Activated T-helper 1 cell treated with anti-CD3 and anti-CD28 coated beads, Interleukin-12 subunit alpha, Interleukin-12 subunit beta, Interleukin-2, Interleukin-4 antibody, amounts not matched to agents 30 ng/mL and 10 ng/mL and 1 ng/mL, durations not matched to agents 14 hours and 24 hours and 36 hours (primary cell): ENCODE measurements at regions not wholly inside any gene's neighbourhood (a gene's known extent, or its start where the extent isn't known, plus 50 kb on each side); places are given as distances from the start of the nearest gene placed in this dataset.

Experiments used
- DNase-seq: peaks from one replicate; pipeline ENCODE4 v3.0.0; 2021; ENCODE audit warnings: low spot score
- H3K27ac Mint-ChIP-seq: one replicate; pipeline ENCODE4 v1.8.0; 2021; ENCODE audit warnings: mild to moderate bottlenecking, mixed read lengths
- H3K27me3 Mint-ChIP-seq: one replicate; pipeline ENCODE4 v1.8.0; 2022; ENCODE audit warnings: mild to moderate bottlenecking, moderate library complexity, mixed read lengths; ENCODE audit not compliant: insufficient read depth
- H3K36me3 Mint-ChIP-seq: one replicate; pipeline ENCODE4 v1.8.0; 2021; ENCODE audit warnings: low read depth, mixed read lengths
- H3K4me1 Mint-ChIP-seq: one replicate; pipeline ENCODE4 v1.8.0; 2021; ENCODE audit warnings: low read depth, mixed read lengths
- H3K4me3 Mint-ChIP-seq: one replicate; pipeline ENCODE4 v1.8.0; 2021; ENCODE audit warnings: mild to moderate bottlenecking, moderate library complexity, mixed read lengths
- H3K9me3 Mint-ChIP-seq: one replicate; pipeline ENCODE4 v1.8.0; 2021; ENCODE audit warnings: mixed read lengths
- intact Hi-C: fragments of 100-400 bp; cut with micrococcal nuclease; formaldehyde crosslinking; loops from one replicate; pipeline ENCODE4 v1.15.1; 2024

DNA sequence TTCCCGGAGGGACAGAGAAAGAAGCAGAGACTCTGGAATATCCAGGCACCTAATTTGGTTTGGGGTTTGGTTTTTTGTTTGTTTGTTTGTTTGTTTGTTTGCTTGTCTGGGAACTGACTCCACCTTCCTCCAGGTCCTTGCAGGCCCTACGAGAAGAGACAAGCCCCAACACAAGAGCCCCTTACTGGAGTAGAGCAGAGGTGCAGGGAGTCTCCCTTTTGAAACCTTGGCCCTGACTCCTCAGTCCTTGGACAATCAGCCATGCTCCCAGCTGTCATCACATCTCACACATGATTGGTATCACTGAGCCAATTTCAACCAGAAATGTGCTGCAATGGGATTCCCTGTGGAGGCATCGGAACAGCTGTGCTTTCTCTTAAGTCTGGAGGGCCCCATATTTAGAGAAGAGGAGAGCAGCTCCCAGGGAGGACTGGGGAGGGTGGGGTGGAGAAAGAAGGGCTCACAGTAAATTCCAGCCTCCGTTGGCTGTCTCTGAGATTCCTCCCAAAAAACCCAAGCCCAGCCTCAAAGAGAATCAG, 279.9 kb upstream of the NCKAP5 start:
- Mint-ChIP-seq H3K9me3 (no peaks in the 10 kb centered on the region), H3K4me1 (no peaks in the 10 kb centered on the region), H3K27me3 (peaks cover 16% of the 10 kb centered on the region), H3K27ac (no peak overlapping the region), H3K4me3 (no peak overlapping the region), H3K36me3 (no peaks in the 10 kb centered on the region)
- intact Hi-C loops = no loop called here
- no peak for DNase-seq

DNA sequence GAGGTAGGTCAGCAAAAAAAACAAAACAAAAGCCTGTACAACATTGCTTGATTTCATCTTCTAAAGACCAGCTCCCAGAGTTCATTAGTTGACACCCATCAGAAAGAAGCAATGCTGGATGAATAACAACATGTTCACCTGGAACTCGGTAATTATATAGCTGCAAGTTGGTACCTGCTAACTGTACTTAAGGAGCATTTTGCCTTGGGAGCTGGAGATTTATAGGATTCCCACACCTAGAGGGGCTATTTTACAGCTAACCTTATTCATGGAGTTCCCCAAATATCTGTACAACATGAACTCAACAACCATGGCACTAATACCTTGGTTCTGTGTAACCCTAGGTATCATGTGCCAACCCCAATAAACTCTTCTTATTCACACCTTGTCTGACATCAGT, 281.1 kb upstream of the NCKAP5 start:
- intact Hi-C loops = no loop called here
- no peak for DNase-seq
- Mint-ChIP-seq H3K4me3 (no peak overlapping the region), H3K27ac (no peak overlapping the region), H3K36me3 (no peaks in the 10 kb centered on the region), H3K27me3 (peaks cover 16% of the 10 kb centered on the region), H3K4me1 (no peaks in the 10 kb centered on the region), H3K9me3 (no peaks in the 10 kb centered on the region)

- no peak for DNase-seq
- peaks cover 6% of the 10 kb centered on the region for H3K27me3 Mint-ChIP-seq
- no peaks in the 10 kb centered on the region for H3K36me3 Mint-ChIP-seq
Measured at GRCh38 chr2:133854603-133855200, 286.4 kb upstream of the NCKAP5 start.

GRCh38 chr2:133855526-133855925, 287.3 kb upstream of the NCKAP5 start:
- Mint-ChIP-seq H3K27ac (no peak overlapping the region), H3K4me1 (no peaks in the 10 kb centered on the region), H3K4me3 (no peak overlapping the region), H3K36me3 (no peaks in the 10 kb centered on the region), H3K9me3 (no peaks in the 10 kb centered on the region), H3K27me3 (peaks cover 6% of the 10 kb centered on the region)
- DNase-seq = no peak
- intact Hi-C loops = no loop called here

More at GRCh38 chr2:133854603-133855200, 286.4 kb upstream of the NCKAP5 start:
- intact Hi-C loops = no loop called here
- H3K27ac Mint-ChIP-seq = no peak overlapping the region
- no peak overlapping the region for H3K4me3 Mint-ChIP-seq
- no peaks in the 10 kb centered on the region for H3K9me3 Mint-ChIP-seq
- no peaks in the 10 kb centered on the region for H3K4me1 Mint-ChIP-seq

DNA sequence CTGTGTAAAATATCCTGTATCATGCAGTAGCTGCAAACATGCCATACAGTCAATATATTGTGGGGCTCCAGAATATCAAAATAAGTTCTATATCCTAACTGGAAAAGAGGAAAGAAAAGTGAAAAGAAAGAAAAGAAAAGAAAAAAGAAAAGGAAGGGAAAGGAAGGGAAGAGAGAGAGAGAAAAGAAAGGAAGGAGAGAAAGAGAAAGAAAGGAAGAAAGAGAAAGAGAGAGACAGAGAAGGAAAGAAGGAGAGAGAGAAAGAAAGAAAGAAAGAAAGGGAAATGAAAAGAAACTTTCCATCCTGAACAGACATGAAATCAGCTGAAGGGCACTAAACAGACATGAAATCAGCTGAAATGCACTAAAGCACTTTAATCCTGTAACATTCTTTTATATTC, 288.4 kb upstream of the NCKAP5 start:
- Mint-ChIP-seq H3K9me3 (no peaks in the 10 kb centered on the region), H3K4me3 (no peak overlapping the region), H3K27me3 (peaks cover 4% of the 10 kb centered on the region), H3K27ac (no peak overlapping the region), H3K4me1 (no peaks in the 10 kb centered on the region), H3K36me3 (no peaks in the 10 kb centered on the region)
- DNase-seq = no peak
- intact Hi-C loops = no loop called here

DNA sequence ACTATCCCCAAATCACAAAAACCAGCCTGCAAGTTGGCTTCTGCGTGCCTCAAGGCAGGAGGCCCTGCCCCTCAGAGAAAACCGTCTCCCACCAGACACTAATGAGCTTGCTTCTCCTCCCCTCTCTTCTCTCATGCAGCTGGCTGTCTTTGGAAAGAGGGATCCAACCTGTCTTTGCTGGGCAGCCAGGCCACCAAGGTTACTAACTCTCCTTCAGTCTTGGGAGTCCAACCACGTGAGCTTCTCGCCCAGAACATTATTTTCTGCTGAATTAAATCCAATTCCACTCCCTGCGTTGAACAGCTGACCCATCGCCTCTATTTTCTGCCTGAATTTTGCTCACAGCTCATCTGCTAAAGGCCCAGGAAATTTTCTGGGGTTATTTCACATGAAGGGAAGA, 291.3 kb upstream of the NCKAP5 start:
- DNase-seq = no peak
- Mint-ChIP-seq H3K9me3 (no peaks in the 10 kb centered on the region), H3K27ac (no peak overlapping the region), H3K4me3 (no peak overlapping the region), H3K4me1 (no peaks in the 10 kb centered on the region), H3K27me3 (peaks cover 7% of the 10 kb centered on the region), H3K36me3 (no peaks in the 10 kb centered on the region)
- intact Hi-C loops = no loop called here

GRCh38 chr2:133862400-133862977, 294.2 kb upstream of the NCKAP5 start:
- DNase-seq = no peak
- H3K9me3 Mint-ChIP-seq = no peaks in the 10 kb centered on the region
- no peak overlapping the region for H3K27ac Mint-ChIP-seq
- no peak overlapping the region for H3K4me3 Mint-ChIP-seq
- no peaks in the 10 kb centered on the region for H3K36me3 Mint-ChIP-seq
- H3K4me1 Mint-ChIP-seq = no peaks in the 10 kb centered on the region
- peaks cover 5% of the 10 kb centered on the region for H3K27me3 Mint-ChIP-seq
- intact Hi-C loops = no loop called here

DNA sequence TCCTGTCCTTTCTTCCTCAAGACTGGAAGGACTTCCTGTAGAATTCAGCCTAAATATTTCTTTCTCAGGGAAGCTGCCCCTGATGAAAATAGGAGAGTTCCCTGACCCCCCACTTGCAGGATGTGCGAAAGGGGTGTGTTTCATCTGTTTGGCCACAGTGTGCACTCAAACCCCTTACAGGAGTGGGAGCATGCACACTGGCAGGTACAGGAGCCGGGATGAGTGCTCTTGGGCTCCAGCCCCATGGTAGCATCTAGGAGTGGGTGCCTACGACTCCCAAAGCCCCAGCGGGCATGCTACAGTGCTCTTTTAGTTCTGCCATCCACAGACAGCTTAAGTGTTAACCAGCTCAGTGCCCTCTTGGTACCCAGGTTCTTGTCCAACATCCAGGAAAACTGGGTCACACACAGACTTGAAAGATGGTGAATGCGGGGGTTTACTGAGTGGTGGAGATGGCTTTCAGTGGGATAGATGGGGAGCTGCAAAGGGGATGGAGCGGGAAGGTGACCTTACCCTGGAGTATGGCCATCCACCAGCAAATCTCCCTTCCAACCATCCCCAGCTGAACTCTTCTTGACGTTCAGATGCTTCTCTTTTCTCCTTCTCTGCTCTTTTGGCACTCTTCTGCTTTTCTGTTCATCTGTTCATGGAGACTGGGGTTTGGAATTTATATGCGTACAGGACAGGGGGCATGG, 295.0 kb upstream of the NCKAP5 start:
- H3K27me3 Mint-ChIP-seq = peaks cover 5% of the 10 kb centered on the region
- no peaks in the 10 kb centered on the region for H3K9me3 Mint-ChIP-seq
- intact Hi-C loops = no loop called here
- no peak for DNase-seq
- no peak overlapping the region for H3K27ac Mint-ChIP-seq
- no peaks in the 10 kb centered on the region for H3K4me1 Mint-ChIP-seq
- H3K36me3 Mint-ChIP-seq = no peaks in the 10 kb centered on the region
- H3K4me3 Mint-ChIP-seq = no peak overlapping the region

DNA sequence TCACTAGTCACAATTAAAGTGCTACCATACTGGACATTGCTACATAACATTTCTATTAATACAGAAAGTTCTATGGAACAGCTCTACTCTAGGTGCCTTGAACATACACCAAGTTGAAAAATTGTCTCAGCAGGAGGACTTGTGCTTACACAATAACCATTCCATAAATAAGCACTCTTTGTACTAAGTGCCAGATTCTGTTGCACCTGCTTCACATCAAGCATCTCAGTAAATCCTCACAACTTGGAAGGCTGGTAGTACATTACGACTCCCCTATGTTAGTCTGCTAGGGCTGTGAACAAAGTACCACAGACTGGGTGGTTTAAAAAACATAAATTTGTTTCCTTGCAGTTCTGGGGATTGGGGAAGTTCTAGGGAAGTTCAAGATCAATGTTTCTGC, 296.9 kb upstream of the NCKAP5 start:
- intact Hi-C loops = no loop called here
- peaks cover 5% of the 10 kb centered on the region for H3K27me3 Mint-ChIP-seq
- DNase-seq = no peak
- H3K9me3 Mint-ChIP-seq = no peaks in the 10 kb centered on the region
- no peak overlapping the region for H3K27ac Mint-ChIP-seq
- no peak overlapping the region for H3K4me3 Mint-ChIP-seq
- no peaks in the 10 kb centered on the region for H3K4me1 Mint-ChIP-seq
- no peaks in the 10 kb centered on the region for H3K36me3 Mint-ChIP-seq

- Mint-ChIP-seq H3K27ac (no peak overlapping the region), H3K4me1 (no peaks in the 10 kb centered on the region), H3K36me3 (no peaks in the 10 kb centered on the region), H3K9me3 (no peaks in the 10 kb centered on the region), H3K4me3 (no peak overlapping the region), H3K27me3 (peaks cover 5% of the 10 kb centered on the region)
- no peak for DNase-seq
- intact Hi-C loops = no loop called here
Measured at GRCh38 chr2:133867166-133867565, 298.9 kb upstream of the NCKAP5 start.

DNA sequence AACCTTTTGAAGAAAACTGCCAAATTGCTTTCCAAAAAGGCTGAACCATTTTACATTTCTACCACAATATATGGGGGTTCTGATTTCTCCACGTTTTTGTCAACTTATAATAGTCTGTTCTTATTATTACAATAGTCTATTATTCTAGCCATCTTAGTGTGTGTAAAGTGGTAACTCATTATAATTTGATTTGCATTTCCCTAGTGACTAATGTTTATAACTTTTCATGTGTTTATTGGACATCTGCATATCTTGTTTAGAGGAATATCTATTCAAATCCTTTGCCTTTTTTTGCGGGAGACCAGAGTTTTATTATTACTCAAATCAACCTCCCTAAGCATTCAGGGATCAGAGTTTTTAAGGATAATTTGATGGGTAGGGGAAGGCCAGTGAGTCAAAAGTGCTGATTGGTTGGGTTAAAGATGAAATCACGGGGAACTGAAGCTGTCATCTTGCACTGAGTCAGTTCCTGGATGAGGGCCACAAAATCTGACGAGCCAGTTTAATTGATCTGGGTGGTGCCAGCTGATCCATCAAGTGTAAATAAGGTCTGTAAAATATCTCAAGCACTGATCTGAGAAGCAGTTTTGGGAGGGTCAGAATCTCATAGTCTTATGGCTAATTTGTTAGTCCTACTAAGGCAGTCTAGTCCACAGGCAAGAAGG, 303.4 kb upstream of the NCKAP5 start:
- no peaks in the 10 kb centered on the region for H3K9me3 Mint-ChIP-seq

DNA sequence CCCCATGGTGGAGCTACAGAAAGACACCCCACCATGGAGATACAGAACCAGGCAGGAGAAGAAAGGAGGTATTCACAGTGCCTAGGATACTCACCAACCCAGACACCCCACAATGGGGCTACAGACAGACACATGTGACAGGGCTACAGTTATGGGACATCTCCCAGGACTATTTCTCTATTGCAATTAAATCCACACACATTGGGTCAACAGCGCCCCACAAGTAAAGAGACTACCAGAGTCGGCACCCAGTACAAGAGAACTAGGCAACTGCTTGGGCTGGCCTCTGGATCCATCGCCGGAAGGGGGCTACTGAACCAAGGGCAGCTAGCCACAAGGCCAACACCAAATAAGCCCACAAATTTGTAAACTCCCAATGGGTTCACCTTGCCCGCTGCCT, 310.1 kb upstream of the NCKAP5 start:
- peaks cover 4% of the 10 kb centered on the region for H3K27me3 Mint-ChIP-seq
- H3K27ac Mint-ChIP-seq = no peak overlapping the region
- no peaks in the 10 kb centered on the region for H3K4me1 Mint-ChIP-seq
- no peak overlapping the region for H3K4me3 Mint-ChIP-seq
- intact Hi-C loops = no loop called here
- no peaks in the 10 kb centered on the region for H3K36me3 Mint-ChIP-seq
- no peak for DNase-seq
- H3K9me3 Mint-ChIP-seq = no peaks in the 10 kb centered on the region

More for the DNA sequence above, 303.4 kb upstream of the NCKAP5 start:
- no peak overlapping the region for H3K27ac Mint-ChIP-seq
- no peak for DNase-seq
- no peaks in the 10 kb centered on the region for H3K4me1 Mint-ChIP-seq
- peaks cover 2% of the 10 kb centered on the region for H3K27me3 Mint-ChIP-seq
- H3K36me3 Mint-ChIP-seq = no peaks in the 10 kb centered on the region
- intact Hi-C loops = no loop called here
- no peak overlapping the region for H3K4me3 Mint-ChIP-seq

- intact Hi-C loops = no loop called here
- Mint-ChIP-seq H3K27me3 (peaks cover 4% of the 10 kb centered on the region), H3K36me3 (no peaks in the 10 kb centered on the region)
Measured at GRCh38 chr2:133879703-133880102, 311.4 kb upstream of the NCKAP5 start.

More at GRCh38 chr2:133879703-133880102, 311.4 kb upstream of the NCKAP5 start:
- H3K4me1 Mint-ChIP-seq = no peaks in the 10 kb centered on the region
- H3K4me3 Mint-ChIP-seq = no peak overlapping the region
- no peaks in the 10 kb centered on the region for H3K9me3 Mint-ChIP-seq
- H3K27ac Mint-ChIP-seq = no peak overlapping the region
- no peak for DNase-seq
